GM18517 (cell line): ENCODE measurements at regions not wholly inside any gene's neighbourhood (a gene's known extent, or its start where the extent isn't known, plus 50 kb on each side); places are given as distances from the start of the nearest gene placed in this dataset.
"Not testable (repeated sequence)": the region's sequence is repeated elsewhere in the genome, so short reads cannot be mapped to it uniquely, and the experiment has no call there.

Experiments
- ATAC-seq: cut with Tn5 transposase; IDR thresholded peaks from one replicate; pipeline ENCODE4 v1.9.1; 2021; ENCODE audit warnings: mild to moderate bottlenecking, moderate library complexity; ENCODE audit not compliant: unreplicated experiment

- no peak for ATAC-seq
These were observed 103.3 kb downstream of the MDH1 start for GRCh38 chr2:63692002-63692606.

- no peak for ATAC-seq
These were observed 106.8 kb downstream of the MDH1 start for GRCh38 chr2:63695583-63695982.

DNA sequence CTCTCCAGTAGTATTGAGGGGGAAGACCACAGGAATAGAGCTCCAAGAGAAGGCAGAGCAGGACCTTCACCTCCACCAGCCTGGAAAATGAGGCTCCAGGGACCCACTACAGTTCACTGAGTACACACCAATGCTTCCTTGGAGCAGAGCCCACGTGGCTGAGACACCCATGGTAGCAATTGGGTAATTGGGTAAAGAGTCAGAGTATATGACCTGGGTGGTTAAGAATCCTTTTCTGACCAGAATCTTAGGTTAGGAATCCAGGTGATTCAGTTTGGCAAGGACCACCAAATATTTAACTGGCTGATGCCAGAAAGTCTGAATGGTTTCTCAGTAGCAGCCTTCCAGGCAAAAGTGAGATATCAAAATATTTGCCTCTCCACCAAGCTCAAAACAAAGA, 107.7 kb downstream of the MDH1 start:
- ATAC-seq: no peak

DNA sequence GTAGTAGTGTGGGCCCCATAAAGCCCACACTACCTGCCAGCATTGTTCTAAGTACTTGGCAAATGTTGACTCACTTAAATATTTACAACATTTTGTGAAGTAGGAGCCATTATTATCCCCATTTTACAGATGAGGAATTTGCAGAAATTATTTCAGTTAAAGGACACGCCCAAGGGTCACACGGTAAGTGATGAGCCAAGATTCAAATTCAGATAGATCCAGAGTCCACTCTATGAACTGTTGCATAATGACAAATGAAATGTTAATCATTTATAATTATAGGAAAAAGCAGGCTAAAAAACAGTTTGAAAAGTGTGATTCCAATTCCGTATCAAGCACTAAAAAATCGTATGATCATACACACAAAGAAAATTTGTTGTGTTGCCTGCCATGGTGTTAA, 108.4 kb downstream of the MDH1 start:
- ATAC-seq: no peak

DNA sequence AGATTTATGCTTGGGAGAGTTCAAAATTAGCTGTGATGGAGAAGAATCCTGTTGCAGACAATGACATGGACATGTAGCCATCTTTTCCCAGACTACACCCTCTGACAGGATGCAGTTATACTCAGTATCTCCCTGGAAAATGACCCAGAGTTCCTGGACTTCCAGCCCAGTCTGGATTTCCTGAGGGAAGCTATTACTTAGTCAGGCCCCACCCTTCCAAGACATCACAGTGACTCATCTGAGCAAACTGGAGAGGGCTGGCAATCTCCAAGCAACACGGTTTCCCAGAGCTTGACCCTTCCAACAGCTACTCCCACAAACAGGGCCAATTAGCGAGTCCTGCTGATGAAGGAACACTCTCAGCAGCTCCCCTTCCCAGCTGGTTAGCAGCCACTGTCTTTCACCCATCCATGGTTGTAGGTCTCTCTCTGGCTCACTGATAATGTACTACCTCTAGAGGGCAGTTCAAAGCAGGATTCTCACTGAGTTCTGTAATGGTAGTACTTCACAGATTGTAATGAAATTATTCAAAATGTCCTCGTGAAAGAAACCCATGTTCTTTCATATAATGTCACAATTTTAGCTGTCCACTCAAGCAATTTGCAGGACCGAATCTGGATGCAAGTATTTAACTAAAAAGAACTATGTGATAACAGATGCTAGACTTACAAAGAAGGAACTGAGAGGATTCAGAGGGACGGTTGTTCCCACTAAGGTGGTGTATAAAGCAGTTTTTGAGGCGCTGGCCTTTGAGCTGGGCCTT, 110.2 kb downstream of the MDH1 start:
- ATAC-seq: peak; percentile 64

GRCh38 chr2:63699549-63699839, 110.7 kb downstream of the MDH1 start:
- ATAC-seq: no peak

DNA sequence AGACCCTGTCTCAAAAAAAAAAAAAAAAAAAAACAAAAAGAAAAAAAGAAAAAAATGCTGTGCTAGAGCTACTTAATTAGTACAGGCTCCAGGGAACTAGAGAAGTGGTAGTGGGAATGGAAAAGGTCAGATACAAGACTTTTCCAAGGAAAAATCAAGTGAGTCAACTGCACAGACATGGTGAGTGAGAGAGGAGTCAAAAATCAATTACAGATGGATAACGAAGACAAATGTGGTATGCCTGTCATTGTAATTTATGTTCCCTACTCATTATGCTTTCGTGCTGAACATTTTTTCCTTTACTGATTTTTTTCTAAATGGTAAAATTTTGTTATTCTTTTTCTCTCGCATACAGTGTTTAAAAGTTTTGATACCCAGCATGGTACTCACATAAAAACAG, 111.5 kb downstream of the MDH1 start:
- no peak for ATAC-seq

DNA sequence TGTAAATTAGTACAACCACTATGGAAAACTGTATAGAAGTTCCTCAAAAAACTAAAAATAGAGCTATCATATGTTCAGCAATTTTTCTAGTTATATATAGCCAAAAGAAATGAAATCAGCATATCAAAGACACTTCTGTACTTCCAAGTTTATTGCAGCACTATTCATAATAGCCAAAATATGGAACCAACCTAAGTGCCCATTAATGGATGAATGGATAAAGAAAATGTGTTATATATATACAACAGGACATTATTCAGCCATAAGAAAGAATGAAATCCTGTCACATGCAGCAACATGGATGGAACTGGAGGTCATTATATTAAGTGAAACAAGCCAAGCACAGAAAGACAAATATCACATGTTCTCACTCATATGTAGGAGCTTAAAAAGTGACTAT, 112.6 kb downstream of the MDH1 start:
- ATAC-seq: no peak

DNA sequence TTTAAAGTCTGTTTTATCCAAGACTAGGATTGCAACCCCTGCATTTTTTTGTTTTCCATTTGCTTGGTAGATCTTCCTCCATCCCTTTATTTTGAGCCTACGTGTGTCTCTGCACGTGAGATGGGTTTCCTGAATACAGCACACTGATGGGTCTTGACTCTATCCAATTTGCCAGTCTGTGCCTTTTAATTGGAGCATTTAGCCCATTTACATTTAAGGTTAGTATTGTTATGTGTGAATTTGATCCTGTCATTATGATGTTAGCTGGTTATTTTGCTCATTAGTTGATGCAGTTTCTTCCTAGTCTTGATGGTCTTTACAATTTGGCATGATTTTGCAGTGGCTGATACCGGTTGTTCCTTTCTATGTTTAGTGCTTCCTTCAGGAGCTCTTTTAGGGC, 117.3 kb downstream of the MDH1 start:
- ATAC-seq: not testable (repeated sequence)

- no peak for ATAC-seq
These were observed 122.0 kb downstream of the MDH1 start for GRCh38 chr2:63710732-63711131.

DNA sequence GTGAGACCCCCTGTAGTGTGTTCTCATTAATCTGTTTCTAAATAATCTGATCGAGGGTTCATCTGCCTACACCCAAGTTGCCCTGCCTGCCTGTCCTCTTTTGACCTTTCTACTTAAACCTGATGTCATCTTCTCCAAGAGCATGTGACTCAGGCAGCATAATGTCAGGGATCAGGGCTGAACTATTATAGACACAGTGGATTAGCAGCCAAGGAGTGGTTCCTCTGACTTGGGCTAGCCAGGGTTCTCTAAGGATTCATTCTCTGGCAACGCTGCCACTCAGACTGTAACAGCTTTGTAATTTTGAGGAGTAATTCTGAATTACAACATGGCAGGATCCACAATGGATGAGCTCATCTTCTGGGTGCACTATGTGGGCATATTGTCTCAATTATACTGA, 124.0 kb downstream of the MDH1 start:
- ATAC-seq: no peak

DNA sequence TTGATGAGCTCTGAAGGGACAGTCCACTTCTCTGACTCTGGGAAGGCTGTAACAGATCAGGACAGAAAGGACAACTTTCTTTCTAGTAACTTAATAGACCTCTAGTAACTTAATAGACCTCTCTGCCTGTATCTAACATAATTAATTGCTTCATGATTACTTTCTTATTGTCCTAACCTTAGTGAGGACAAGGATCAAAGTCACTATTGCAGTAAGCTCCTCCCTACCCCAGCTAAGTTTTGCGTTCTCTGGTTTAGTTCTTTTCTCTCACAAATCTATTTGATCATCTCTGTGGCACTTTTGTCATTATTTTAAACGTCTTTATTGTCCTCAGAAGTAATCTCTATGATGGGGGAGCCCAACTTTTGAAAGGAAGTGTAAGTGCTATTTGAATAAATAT, 125.5 kb upstream of the UGP2 start:
- no peak for ATAC-seq

- no peak for ATAC-seq
These were observed 122.6 kb upstream of the UGP2 start for GRCh38 chr2:63719052-63719451.

- ATAC-seq: no peak
These were observed 120.6 kb upstream of the UGP2 start for GRCh38 chr2:63721082-63721424.

- not testable (repeated sequence) for ATAC-seq
These were observed 119.4 kb upstream of the UGP2 start for GRCh38 chr2:63722284-63722683.

DNA sequence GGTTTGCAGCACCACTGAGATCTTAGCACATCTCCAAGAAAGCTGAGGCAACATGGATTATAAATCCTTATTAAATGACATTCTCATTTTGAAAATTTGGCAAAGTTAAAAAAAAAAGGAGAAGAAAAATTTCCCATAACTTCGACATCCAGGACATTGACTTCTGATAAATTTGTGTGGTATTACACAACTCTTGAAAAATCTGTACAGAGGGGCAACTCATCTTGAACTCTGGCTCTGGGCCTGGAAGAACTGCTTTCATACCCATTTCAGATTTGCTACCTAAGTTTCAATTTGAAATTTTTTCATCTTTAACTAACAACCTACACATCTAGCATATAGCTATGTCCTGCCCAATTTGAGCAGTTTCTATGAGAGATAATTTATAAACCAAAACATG, 118.0 kb upstream of the UGP2 start:
- no peak for ATAC-seq

- ATAC-seq: not testable (repeated sequence)
These were observed 116.5 kb upstream of the UGP2 start for GRCh38 chr2:63725212-63725611.

GRCh38 chr2:63729362-63729761, 112.3 kb upstream of the UGP2 start:
- ATAC-seq: no peak

- no peak for ATAC-seq
These were observed 111.9 kb upstream of the UGP2 start for GRCh38 chr2:63729831-63730230.

DNA sequence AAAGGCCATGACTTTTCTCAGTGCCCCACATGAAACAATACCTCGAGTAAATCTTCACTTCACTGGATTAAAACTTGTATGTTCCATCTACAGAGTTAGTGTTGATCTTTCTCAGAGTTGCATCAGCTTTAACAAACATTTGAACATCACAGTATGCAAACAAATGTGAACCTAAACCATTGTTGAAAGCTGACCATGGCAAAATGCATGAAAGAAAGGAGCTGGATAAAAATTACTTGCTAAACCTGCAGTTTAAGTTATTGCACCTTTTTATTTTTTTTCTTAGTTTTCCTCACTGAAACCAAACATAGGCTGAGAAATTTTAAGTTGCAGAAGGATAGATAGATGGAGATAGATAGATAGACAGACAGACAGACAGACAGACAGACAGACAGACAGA, 107.2 kb upstream of the UGP2 start:
- ATAC-seq: no peak

GRCh38 chr2:63735263-63735662, 106.4 kb upstream of the UGP2 start:
- no peak for ATAC-seq

DNA sequence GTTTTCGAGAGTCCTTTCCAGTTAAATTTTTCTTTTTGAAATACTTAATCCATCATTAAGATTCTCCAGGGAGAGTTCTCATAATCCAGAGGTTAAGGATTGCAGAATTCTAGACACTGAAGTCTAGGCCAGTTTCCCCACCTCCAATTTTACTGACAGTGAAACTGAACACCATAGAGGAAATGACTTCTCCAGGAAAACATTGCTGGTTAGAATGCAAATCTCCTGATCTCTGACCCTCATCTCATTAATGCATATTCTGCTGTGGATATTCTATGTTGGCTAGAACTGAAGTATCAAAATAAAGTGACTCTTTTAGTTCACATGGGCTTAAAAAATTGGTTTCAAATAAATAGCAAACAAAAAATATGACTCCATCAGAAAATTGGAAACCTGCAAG, 105.8 kb upstream of the UGP2 start:
- no peak for ATAC-seq

- no peak for ATAC-seq
These were observed 105.3 kb upstream of the UGP2 start for GRCh38 chr2:63736354-63736753.
